ENCODE measurements at regions not wholly inside any gene's neighbourhood (a gene's known extent, or its start where the extent isn't known, plus 50 kb on each side); places are given as distances from the start of the nearest gene placed in this dataset.
"Not testable (repeated sequence)": the region's sequence is repeated elsewhere in the genome, so short reads cannot be mapped to it uniquely, and the experiment has no call there.

DNA sequence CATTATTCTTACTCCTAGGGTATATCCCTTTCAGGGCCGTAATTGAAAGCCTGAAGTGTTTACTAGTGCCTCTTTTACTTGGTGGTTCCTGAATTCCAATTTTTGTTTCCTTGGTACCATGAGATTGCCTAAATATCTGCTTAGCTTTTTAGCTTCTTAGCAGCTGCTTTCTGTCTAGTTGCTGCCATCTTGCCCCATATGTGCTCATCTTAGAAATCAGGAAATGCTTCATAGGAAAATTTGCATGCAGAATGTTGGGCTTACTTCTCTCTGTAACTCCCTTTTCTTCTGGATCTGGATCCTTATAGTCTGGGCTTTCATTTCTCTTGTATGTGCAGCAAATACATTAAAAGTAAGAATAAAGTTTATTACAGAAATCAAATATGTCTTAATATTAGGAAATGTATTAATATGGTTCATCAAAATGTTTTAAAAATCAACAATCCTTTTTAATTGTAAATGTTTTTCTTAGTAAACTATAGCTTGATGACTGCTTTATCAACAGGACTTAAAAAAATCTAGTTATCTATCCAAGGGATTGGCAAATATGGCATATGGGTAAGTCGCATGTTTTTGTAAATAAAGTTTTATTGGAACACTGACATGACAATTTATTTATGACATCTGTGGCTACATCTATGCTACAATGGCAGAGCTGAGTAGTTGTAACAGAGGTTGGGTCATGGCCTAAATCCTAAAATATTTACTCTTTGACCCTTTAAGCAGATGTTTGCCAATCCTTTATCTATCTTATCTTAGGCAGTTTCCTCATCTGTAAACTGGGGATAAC is 73.5 kb upstream of the CDK6 start:
- DNase-seq: no peak

DNA sequence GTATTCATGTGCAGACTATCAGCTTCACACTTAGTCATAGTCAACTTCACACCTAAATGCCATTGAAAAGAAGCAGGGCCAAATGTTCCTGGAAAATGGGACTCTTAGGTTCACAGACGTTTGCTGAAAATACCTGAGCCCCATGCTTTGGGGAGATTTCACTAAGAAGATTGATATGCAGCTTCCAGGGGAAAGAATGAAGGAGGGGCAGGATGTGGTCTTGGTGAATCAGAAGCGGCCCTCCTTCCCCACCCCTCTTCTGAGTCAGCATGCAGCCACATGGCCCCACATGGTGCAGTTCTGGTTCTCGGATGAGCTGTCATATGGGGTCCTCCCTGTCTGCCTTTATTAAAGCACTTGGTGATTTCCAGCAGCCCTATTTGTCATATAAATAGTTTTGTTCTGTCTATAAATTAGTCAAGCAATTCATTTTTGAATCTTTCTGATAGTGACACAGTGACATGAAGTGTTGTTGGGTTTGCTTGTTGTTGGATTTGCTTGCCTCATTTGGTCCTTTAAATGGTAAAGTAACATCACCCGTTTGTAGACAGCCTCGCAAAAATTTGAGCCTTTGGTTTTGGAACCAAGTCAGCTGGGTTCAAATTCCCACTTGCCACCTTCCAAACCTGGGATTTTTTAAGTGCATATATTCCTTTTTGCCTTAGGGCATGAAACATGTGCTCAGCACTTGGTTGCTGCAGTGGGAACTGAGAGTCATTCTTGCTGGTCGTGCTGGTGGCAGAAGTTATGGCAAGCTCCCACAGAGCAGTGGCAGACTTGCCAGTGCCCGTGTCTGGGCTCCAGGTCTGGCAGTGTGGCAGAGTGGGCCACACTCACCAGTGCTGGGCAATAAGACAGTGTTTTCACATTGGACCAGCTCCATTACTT is 68.1 kb upstream of the CDK6 start:
- peak; percentile 15 to 36 (median 28) for DNase-seq

DNA sequence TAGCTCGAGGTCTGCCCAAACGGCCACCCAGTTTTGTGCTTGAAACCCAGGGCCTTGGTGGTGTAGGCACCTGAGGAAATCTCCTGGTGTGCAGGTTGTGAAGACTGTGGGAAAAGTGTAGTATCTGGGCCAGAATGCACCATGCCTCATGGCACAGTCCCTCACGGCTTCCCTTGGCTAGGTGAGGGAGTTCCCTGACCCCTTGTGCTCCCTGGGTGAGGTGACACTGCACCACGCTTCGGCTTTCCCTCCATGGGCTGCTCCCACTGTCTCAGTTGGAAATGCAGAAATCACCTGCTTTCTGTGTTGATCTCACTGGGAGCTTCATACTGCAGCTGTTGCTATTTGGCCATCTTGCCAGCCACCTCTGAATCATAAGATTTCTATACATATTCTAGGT is 62.4 kb upstream of the CDK6 start:
- no peak for DNase-seq

DNA sequence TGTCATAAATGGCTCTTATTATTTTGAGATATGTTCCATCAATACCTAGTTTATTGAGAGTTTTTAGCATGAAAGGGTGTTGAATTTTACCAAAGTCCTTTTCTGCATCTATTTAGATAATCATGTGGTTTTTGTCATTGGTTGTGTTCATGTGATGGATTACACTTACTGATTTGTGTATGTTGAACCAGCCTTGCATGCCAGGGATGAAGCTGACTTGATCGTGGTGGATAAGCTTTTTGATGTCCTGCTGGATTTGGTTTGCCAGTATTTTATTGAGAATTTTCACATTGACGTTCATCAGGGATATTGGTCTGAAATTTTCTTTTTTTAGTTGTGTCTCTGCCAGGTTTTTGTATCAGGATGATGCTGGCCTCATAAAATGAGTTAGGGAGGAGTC is 58.5 kb upstream of the CDK6 start:
- not testable (repeated sequence) for DNase-seq

DNA sequence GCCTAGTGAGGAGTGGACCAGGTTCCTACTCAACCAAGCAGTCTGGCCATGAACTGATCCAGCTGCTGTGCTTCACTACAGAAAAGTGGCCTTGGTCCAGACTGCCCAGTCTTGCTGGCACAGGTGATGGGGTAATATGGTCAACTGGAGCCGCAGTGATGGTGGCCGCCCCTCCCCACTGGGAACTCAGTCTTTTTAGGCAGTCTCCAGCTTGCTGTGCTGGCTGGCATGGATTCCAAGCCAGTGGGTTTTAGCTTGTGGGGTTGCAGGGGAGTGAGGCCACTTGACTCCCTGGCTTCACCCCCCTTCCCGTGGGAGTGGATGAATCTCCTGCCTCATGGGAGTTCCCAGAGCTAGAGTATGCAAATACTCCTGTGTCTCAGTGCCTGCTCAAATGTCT is 52.7 kb upstream of the CDK6 start:
- no peak for DNase-seq
